ENCODE measurements at regions not wholly inside any gene's neighbourhood (a gene's known extent, or its start where the extent isn't known, plus 50 kb on each side); places are given as distances from the start of the nearest gene placed in this dataset.

DNA sequence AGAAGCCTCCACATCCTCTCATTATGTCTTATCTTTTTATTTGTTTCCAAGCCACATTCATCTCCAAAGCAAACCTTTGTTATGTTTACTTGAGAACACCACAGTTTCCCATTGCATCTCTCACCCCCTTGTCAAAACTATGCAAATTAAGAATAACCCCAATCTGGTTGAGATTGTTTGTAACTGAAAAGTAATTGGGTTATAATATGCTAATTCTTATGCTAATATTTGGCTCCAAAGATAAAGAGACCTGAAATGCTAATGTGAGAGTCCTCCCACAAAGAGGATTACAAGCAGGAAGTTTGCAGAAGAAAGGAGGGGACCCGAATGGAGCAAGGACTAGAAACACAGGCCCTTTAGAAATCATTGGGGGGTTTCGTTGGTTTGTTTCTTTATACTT lies 92.9 kb upstream of the UBL3 start:
- ChIA-PET POLR2A (no interaction called here), CTCF (interaction anchor here (0.6 to 0.9 kb wide), 2 partner anchors 19 to 1492 kb away, joined by 3 to 5 read pairs; no protein-coding TSS in a partner anchor)
- DNase-seq (ENCODE audit: low spot score) (no peak), ATAC-seq (peak; percentile 64)
- peak overlapping the region; percentile 58; the same call in 1 of the 2 replicates for H3K27ac Mint-ChIP-seq
- H3K9me3 Mint-ChIP-seq = 0 out of 2 replicates have a peak, but pooled peaks cover 5% of the 10 kb centered on the region
- H3K27me3 Mint-ChIP-seq (ENCODE audit: low read depth) = peaks cover 70% of the 10 kb centered on the region
- H3K4me1 Mint-ChIP-seq = peaks cover 41% of the 10 kb centered on the region
- TF ChIP-seq ZNF263 (CRISPR knock-in tag; IDR thresholded peaks at IDR 0.05; ENCODE audit: low read depth) (peak; percentile 44; the same call in 1 of the 2 replicates), RELA (CRISPR knock-in tag; IDR thresholded peaks at IDR 0.05; ENCODE audit: borderline replicate concordance) (no peak)
- H3K36me3 Mint-ChIP-seq = no peaks in the 10 kb centered on the region
- no peak overlapping the region for H3K4me3 Mint-ChIP-seq

DNA sequence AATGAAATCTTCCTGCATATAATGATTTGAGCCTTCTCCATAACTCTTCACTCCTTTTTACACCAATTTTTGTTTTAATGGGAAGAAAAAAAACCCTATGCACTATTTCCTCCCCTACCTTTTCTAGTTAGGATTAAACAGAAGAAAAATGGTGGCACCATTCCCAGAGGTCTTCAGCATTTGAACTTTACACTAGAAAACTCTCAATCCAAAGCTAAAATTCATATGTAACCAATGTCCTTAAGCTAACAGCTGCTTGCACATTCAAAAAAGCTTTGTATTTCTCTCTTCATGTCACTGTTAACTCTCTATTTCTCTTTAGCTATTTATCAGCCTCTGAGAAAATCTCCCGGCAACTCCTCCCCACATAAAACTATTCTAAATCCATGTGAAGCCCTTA lies 90.3 kb upstream of the UBL3 start:
- ATAC-seq (no peak), DNase-seq (ENCODE audit: low spot score) (no peak)
- Mint-ChIP-seq H3K36me3 (no peaks in the 10 kb centered on the region), H3K27ac (no peak overlapping the region), H3K9me3 (0 out of 2 replicates have a peak, but pooled peaks cover 5% of the 10 kb centered on the region), H3K4me1 (peaks cover 55% of the 10 kb centered on the region), H3K27me3 (ENCODE audit: low read depth) (peaks cover 71% of the 10 kb centered on the region), H3K4me3 (no peak overlapping the region)
- ChIA-PET POLR2A (no interaction called here), CTCF (interaction anchor here (2.8 kb wide), 1 partner anchor 16 kb away, joined by 7 read pairs; no protein-coding TSS in a partner anchor)
- TF ChIP-seq ZNF423 (CRISPR knock-in tag; IDR thresholded peaks at IDR 0.05) (no peak), GTF2I (CRISPR knock-in tag; conservative IDR thresholded peaks at IDR 0.05) (no peak), ZNF219 (CRISPR knock-in tag; IDR thresholded peaks at IDR 0.05; ENCODE audit: borderline replicate concordance) (no peak), CREB1 (CRISPR knock-in tag; IDR thresholded peaks at IDR 0.05) (no peak), JAZF1 (CRISPR knock-in tag; IDR thresholded peaks at IDR 0.05) (no peak)
- TF ChIP-seq, protein P1, sequence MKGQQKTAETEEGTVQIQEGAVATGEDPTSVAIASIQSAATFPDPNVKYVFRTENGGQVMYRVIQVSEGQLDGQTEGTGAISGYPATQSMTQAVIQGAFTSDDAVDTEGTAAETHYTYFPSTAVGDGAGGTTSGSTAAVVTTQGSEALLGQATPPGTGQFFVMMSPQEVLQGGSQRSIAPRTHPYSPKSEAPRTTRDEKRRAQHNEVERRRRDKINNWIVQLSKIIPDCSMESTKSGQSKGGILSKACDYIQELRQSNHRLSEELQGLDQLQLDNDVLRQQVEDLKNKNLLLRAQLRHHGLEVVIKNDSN (CRISPR knock-in tag; IDR thresholded peaks at IDR 0.05) = no peak
- TF ChIP-seq, protein P2, sequence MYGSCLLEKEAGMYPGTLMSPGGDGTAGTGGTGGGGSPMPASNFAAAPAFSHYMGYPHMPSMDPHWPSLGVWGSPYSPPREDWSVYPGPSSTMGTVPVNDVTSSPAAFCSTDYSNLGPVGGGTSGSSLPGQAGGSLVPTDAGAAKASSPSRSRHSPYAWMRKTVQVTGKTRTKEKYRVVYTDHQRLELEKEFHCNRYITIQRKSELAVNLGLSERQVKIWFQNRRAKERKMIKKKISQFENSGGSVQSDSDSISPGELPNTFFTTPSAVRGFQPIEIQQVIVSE (CRISPR knock-in tag; IDR thresholded peaks at IDR 0.05; ENCODE audit: borderline replicate concordance) = no peak

DNA sequence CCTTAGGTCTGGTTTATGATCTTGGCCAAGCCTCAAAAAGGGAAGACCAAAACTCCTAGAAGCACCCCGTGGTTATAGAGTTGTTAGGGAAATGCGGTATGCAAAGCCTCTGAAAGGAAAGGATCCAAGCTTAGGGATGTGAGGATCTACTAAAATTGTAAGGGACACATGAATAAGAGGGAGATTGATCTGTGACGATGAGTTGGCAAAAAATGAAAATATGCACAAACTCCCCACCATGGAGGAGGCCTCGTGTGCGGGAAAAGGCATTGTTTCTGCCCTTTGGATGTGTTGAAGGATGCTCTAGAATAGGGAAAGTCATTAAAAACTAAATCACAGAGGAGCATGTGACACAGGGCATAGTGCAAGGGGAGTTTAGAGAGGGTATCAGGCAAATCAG lies 88.7 kb upstream of the UBL3 start:
- Mint-ChIP-seq H3K4me3 (no peak overlapping the region), H3K4me1 (peaks cover 58% of the 10 kb centered on the region), H3K27me3 (ENCODE audit: low read depth) (peaks cover 63% of the 10 kb centered on the region), H3K36me3 (no peaks in the 10 kb centered on the region), H3K9me3 (0 out of 2 replicates have a peak, but pooled peaks cover 5% of the 10 kb centered on the region), H3K27ac (no peak overlapping the region)
- ATAC-seq (no peak), DNase-seq (ENCODE audit: low spot score) (no peak)
- ChIA-PET CTCF (interaction anchor here (2.7 to 2.8 kb wide), 2 partner anchors 14 to 173 kb away, joined by 7 to 8 read pairs; no protein-coding TSS in a partner anchor), POLR2A (no interaction called here)
- TF ChIP-seq MYBL2 (CRISPR knock-in tag; IDR thresholded peaks at IDR 0.05) = no peak
- TF ChIP-seq, protein P3, sequence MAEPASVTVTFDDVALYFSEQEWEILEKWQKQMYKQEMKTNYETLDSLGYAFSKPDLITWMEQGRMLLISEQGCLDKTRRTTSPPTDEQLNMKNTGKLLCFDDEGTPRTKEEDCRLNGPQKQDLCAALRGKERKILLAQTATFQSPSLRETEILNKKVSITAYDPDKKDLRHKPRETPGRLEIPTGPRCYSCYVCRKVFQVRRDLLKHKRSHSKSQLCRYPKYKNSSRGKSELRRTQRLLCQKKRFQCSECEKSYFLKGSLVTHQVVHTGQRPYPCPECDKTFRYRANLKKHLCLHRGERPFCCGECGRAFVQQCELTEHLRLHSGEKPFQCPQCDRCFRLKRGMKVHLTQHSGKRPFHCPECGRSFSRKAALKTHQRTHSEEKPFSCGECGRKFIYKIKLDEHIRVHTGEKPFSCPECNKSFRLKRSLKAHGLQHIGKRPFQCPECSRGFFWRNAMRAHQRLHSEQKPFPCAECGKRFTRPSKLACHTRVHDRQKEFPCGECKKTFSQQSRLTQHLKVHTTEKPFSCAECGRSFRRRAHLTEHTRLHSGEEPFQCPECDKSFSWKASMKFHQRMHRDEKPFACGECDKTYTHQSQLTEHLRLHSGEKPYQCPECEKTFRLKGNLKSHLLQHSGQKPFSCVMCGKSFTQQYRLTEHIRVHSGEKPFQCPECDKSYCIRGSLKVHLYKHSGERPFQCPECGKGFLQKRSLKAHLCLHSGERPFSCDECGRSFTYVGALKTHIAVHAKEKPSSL (CRISPR knock-in tag; conservative IDR thresholded peaks at IDR 0.05) = no peak
- no peak for TF ChIP-seq ESRRA (CRISPR knock-in tag; IDR thresholded peaks at IDR 0.05; ENCODE audit: borderline replicate concordance)
- TF ChIP-seq CREB1 (CRISPR knock-in tag; IDR thresholded peaks at IDR 0.05) = no peak
- TF ChIP-seq ZNF263 (CRISPR knock-in tag; IDR thresholded peaks at IDR 0.05; ENCODE audit: low read depth) = no peak
- no peak for TF ChIP-seq ZNF396 (CRISPR knock-in tag; IDR thresholded peaks at IDR 0.05; ENCODE audit: borderline replicate concordance)
- TF ChIP-seq, protein P4, sequence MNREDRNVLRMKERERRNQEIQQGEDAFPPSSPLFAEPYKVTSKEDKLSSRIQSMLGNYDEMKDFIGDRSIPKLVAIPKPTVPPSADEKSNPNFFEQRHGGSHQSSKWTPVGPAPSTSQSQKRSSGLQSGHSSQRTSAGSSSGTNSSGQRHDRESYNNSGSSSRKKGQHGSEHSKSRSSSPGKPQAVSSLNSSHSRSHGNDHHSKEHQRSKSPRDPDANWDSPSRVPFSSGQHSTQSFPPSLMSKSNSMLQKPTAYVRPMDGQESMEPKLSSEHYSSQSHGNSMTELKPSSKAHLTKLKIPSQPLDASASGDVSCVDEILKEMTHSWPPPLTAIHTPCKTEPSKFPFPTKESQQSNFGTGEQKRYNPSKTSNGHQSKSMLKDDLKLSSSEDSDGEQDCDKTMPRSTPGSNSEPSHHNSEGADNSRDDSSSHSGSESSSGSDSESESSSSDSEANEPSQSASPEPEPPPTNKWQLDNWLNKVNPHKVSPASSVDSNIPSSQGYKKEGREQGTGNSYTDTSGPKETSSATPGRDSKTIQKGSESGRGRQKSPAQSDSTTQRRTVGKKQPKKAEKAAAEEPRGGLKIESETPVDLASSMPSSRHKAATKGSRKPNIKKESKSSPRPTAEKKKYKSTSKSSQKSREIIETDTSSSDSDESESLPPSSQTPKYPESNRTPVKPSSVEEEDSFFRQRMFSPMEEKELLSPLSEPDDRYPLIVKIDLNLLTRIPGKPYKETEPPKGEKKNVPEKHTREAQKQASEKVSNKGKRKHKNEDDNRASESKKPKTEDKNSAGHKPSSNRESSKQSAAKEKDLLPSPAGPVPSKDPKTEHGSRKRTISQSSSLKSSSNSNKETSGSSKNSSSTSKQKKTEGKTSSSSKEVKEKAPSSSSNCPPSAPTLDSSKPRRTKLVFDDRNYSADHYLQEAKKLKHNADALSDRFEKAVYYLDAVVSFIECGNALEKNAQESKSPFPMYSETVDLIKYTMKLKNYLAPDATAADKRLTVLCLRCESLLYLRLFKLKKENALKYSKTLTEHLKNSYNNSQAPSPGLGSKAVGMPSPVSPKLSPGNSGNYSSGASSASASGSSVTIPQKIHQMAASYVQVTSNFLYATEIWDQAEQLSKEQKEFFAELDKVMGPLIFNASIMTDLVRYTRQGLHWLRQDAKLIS (CRISPR knock-in tag; IDR thresholded peaks at IDR 0.05; ENCODE audit: borderline replicate concordance) = no peak
- TF ChIP-seq TCF7 (CRISPR knock-in tag; IDR thresholded peaks at IDR 0.05; ENCODE audit: low read depth) = no peak
- TF ChIP-seq, protein P5, sequence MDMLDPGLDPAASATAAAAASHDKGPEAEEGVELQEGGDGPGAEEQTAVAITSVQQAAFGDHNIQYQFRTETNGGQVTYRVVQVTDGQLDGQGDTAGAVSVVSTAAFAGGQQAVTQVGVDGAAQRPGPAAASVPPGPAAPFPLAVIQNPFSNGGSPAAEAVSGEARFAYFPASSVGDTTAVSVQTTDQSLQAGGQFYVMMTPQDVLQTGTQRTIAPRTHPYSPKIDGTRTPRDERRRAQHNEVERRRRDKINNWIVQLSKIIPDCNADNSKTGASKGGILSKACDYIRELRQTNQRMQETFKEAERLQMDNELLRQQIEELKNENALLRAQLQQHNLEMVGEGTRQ (CRISPR knock-in tag; IDR thresholded peaks at IDR 0.05) = no peak
- TF ChIP-seq OVOL2 (CRISPR knock-in tag; IDR thresholded peaks at IDR 0.05; ENCODE audit: borderline replicate concordance) = no peak
- TF ChIP-seq, protein P6, sequence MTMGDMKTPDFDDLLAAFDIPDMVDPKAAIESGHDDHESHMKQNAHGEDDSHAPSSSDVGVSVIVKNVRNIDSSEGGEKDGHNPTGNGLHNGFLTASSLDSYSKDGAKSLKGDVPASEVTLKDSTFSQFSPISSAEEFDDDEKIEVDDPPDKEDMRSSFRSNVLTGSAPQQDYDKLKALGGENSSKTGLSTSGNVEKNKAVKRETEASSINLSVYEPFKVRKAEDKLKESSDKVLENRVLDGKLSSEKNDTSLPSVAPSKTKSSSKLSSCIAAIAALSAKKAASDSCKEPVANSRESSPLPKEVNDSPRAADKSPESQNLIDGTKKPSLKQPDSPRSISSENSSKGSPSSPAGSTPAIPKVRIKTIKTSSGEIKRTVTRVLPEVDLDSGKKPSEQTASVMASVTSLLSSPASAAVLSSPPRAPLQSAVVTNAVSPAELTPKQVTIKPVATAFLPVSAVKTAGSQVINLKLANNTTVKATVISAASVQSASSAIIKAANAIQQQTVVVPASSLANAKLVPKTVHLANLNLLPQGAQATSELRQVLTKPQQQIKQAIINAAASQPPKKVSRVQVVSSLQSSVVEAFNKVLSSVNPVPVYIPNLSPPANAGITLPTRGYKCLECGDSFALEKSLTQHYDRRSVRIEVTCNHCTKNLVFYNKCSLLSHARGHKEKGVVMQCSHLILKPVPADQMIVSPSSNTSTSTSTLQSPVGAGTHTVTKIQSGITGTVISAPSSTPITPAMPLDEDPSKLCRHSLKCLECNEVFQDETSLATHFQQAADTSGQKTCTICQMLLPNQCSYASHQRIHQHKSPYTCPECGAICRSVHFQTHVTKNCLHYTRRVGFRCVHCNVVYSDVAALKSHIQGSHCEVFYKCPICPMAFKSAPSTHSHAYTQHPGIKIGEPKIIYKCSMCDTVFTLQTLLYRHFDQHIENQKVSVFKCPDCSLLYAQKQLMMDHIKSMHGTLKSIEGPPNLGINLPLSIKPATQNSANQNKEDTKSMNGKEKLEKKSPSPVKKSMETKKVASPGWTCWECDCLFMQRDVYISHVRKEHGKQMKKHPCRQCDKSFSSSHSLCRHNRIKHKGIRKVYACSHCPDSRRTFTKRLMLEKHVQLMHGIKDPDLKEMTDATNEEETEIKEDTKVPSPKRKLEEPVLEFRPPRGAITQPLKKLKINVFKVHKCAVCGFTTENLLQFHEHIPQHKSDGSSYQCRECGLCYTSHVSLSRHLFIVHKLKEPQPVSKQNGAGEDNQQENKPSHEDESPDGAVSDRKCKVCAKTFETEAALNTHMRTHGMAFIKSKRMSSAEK (CRISPR knock-in tag; IDR thresholded peaks at IDR 0.05; ENCODE audit: borderline replicate concordance) = no peak
- TF ChIP-seq FOXK1 (CRISPR knock-in tag; IDR thresholded peaks at IDR 0.05) = no peak
